Osteocyte (in vitro differentiated cells): ENCODE measurements at regions not wholly inside any gene's neighbourhood (a gene's known extent, or its start where the extent isn't known, plus 50 kb on each side); places are given as distances from the start of the nearest gene placed in this dataset.

ENCODE experiments used
- DNase-seq: peaks from one replicate; pipeline ENCODE4 v3.0.0; 2021; ENCODE audit warnings: mixed read lengths; ENCODE audit not compliant: unreplicated experiment; ENCODE audit errors: extremely low spot score
- H3K27ac Mint-ChIP-seq: one replicate; pipeline ENCODE4 v1.8.0; 2021; ENCODE audit warnings: mild to moderate bottlenecking, mixed read lengths; ENCODE audit not compliant: unreplicated experiment
- H3K27me3 Mint-ChIP-seq: one replicate; pipeline ENCODE4 v1.8.0; 2021; ENCODE audit warnings: mixed read lengths; ENCODE audit not compliant: unreplicated experiment
- H3K36me3 Mint-ChIP-seq: one replicate; pipeline ENCODE4 v1.8.0; 2021; ENCODE audit warnings: mixed read lengths; ENCODE audit not compliant: unreplicated experiment
- H3K4me1 Mint-ChIP-seq: one replicate; pipeline ENCODE4 v1.8.0; 2021; ENCODE audit warnings: mixed read lengths; ENCODE audit not compliant: unreplicated experiment
- H3K4me3 Mint-ChIP-seq: one replicate; pipeline ENCODE4 v1.8.0; 2021; ENCODE audit warnings: mild to moderate bottlenecking, moderate library complexity, mixed read lengths; ENCODE audit not compliant: unreplicated experiment
- H3K9me3 Mint-ChIP-seq: one replicate; pipeline ENCODE4 v1.8.0; 2021; ENCODE audit warnings: mixed read lengths; ENCODE audit not compliant: unreplicated experiment
- CTCF ChIP-seq: fragments of 200-600 bp; sonication (generic); IDR thresholded peaks from 2 replicates; pipeline ENCODE4 v1.5.0; 2021; ENCODE audit warnings: antibody characterized with exemption, mild to moderate bottlenecking, moderate library complexity

- no peak for DNase-seq
- Mint-ChIP-seq H3K36me3 (no peaks in the 10 kb centered on the region), H3K9me3 (no peaks in the 10 kb centered on the region), H3K27me3 (no peaks in the 10 kb centered on the region), H3K4me3 (no peak overlapping the region), H3K4me1 (peaks cover 30% of the 10 kb centered on the region), H3K27ac (no peak overlapping the region)
- TF ChIP-seq CTCF = no peak
Measured at GRCh38 chr20:11375335-11375734, 542.4 kb upstream of the BTBD3 start.

GRCh38 chr20:11375966-11376365 is 541.7 kb upstream of the BTBD3 start:
- DNase-seq = no peak
- H3K36me3 Mint-ChIP-seq = no peaks in the 10 kb centered on the region
- peaks cover 4% of the 10 kb centered on the region for H3K9me3 Mint-ChIP-seq
- TF ChIP-seq CTCF = no peak
- H3K4me3 Mint-ChIP-seq = no peak overlapping the region
- peaks cover 30% of the 10 kb centered on the region for H3K4me1 Mint-ChIP-seq
- no peak overlapping the region for H3K27ac Mint-ChIP-seq
- H3K27me3 Mint-ChIP-seq = no peaks in the 10 kb centered on the region

- Mint-ChIP-seq H3K27me3 (no peaks in the 10 kb centered on the region), H3K9me3 (peaks cover 6% of the 10 kb centered on the region), H3K27ac (no peak overlapping the region), H3K4me1 (peaks cover 30% of the 10 kb centered on the region), H3K36me3 (no peaks in the 10 kb centered on the region), H3K4me3 (no peak overlapping the region)
- no peak for DNase-seq
- TF ChIP-seq CTCF = no peak
Measured at GRCh38 chr20:11376420-11376819, 541.3 kb upstream of the BTBD3 start.

GRCh38 chr20:11376998-11377397 is 540.7 kb upstream of the BTBD3 start:
- Mint-ChIP-seq H3K9me3 (peaks cover 7% of the 10 kb centered on the region), H3K4me1 (peaks cover 30% of the 10 kb centered on the region), H3K27ac (no peak overlapping the region), H3K36me3 (no peaks in the 10 kb centered on the region), H3K4me3 (no peak overlapping the region), H3K27me3 (no peaks in the 10 kb centered on the region)
- DNase-seq = no peak
- no peak for TF ChIP-seq CTCF

- no peak for DNase-seq
- Mint-ChIP-seq H3K27me3 (no peaks in the 10 kb centered on the region), H3K36me3 (peaks cover 4% of the 10 kb centered on the region), H3K4me3 (no peak overlapping the region), H3K27ac (no peak overlapping the region), H3K9me3 (peaks cover 15% of the 10 kb centered on the region), H3K4me1 (peaks cover 27% of the 10 kb centered on the region)
- TF ChIP-seq CTCF = no peak
Measured at GRCh38 chr20:11377761-11378160, 539.9 kb upstream of the BTBD3 start.
